Superior temporal gyrus (tissue), 1 donor: ENCODE measurements at regions not wholly inside any gene's neighbourhood (a gene's known extent, or its start where the extent isn't known, plus 50 kb on each side); places are given as distances from the start of the nearest gene placed in this dataset.
"Not testable (repeated sequence)": the region's sequence is repeated elsewhere in the genome, so short reads cannot be mapped to it uniquely, and the experiment has no call there.

Experiments
- DNase-seq: peaks from one replicate; pipeline ENCODE4 v3.0.0-alpha.2; 2016; ENCODE audit errors: extremely low spot score

- no peak for DNase-seq
Measured at GRCh38 chr10:124149189-124150042, 56.0 kb upstream of the CHST15 start.

DNA sequence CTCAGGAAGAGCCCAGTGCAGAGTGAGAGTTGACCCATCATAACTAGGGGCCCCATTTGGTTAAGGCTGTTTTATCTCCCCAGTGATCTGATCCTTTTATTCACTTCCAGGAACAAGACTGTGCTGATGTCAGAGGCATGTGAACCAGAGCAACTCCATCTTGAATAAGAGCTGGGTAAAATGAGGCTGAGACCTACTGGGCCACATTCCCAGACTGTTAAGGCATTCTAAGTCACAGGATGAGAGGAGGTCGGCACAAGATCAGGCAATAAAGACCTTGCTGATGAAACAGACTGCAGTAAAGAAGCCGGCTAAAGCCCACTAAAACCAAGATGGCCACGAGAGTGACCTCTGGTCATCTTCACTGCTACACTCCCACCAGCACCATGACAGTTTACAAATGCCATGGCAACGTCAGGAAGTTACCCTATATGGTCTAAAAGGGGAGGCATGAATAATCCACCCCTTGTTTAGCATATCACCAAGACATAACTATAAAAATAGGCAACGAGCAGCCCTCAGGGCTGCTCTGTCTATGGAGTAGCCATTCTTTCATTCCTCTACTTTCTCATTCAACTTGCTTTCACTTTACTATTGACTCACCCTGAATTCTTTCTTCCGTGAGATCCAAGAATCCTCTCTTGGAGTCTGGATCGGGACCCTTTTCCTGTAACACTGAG, 55.3 kb upstream of the CHST15 start:
- DNase-seq: not testable (repeated sequence)

DNA sequence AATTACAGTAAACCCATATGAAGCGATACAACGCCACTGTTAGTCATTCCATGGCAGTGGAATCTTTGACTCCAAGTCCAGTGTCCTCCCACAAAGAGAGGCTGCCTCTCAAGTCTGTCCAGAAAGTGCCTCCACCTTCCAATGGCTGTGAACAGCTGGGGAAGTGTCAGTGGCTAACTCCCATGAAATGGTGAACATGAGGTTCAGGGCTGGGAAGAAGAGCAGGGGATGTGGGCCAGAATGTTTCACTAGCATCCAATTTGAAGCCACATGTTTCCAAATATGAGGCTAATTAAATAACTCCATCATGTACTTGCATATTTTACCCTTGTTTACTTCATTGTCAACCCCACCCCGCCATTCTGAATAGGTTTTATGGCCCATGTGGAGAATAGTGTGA, 53.1 kb upstream of the CHST15 start:
- DNase-seq: no peak

- DNase-seq: no peak
Measured at GRCh38 chr10:124145109-124145870, 51.9 kb upstream of the CHST15 start.

DNA sequence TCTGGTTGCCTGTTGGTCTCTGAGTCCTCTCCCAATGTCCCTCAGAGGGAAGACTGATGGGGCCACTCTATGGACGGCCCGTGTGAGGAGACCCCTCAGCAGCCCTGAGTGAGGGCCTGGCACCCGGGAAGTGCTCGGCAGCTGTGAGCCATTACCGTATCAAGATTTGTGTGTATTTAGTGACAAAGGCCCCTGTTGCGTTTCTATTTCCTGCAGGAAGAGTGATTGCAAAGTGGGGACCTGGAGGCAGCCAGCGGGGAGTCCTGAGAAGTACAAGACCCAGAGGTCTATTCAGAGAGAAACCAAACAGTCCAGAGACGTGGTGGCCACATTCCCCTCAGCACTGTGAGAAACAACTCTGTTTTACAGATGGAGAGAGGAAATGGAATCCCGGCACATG, 51.1 kb upstream of the CHST15 start:
- DNase-seq: no peak

- DNase-seq: no peak
Measured at GRCh38 chr10:124143721-124144120, 50.3 kb upstream of the CHST15 start.
